HEK293 (cell line): ENCODE measurements at regions not wholly inside any gene's neighbourhood (a gene's known extent, or its start where the extent isn't known, plus 50 kb on each side); places are given as distances from the start of the nearest gene placed in this dataset.

Experiments
- CTCF ChIA-PET: fragments of 350-600 bp; formaldehyde crosslinking; extraction: SDS; loops from one replicate; lab custom pipeline; 2021; ENCODE audit warnings: antibody characterized with exemption; lab: Yijun Ruan, JAX
- POLR2A ChIA-PET: fragments of 300-600 bp; formaldehyde crosslinking; extraction: SDS; loops from one replicate; lab custom pipeline; 2020; ENCODE audit warnings: antibody characterized with exemption, inconsistent platforms; lab: Yijun Ruan, JAX
- H3K27ac ChIP-seq: fragments of 200-500 bp; sonication (Bioruptor generic); 2 replicates; pipeline ENCODE4 v1.5.1; 2014; ENCODE audit warnings: low read depth, low read length, control low read depth, inconsistent platforms; ENCODE audit errors: extremely low read depth
- H3K36me3 ChIP-seq, 2 experiments: fragments of 200-500 bp in 1 of 2; sonication (Bioruptor generic) in 1 of 2; 1 replicate in 1 of 2; 2 replicates in 1 of 2; pipeline ENCODE4 v1.5.1; 2014 to 2017; ENCODE audit warnings: inconsistent platforms in 2 of 2, low read length in 2 of 2; ENCODE audit not compliant: control insufficient read depth in 2 of 2, insufficient read depth in 1 of 2
- H3K4me1 ChIP-seq: fragments of 200-500 bp; sonication (Bioruptor generic); 2 replicates; pipeline ENCODE4 v1.5.1; 2014; ENCODE audit warnings: mild to moderate bottlenecking, low read length, inconsistent platforms; ENCODE audit not compliant: control insufficient read depth, insufficient read depth
- H3K4me3 ChIP-seq: 2 replicates; pipeline ENCODE4 v1.5.1; 2011; ENCODE audit warnings: low read depth, mild to moderate bottlenecking, control low read depth, low read length, moderate library complexity
- H3K9me3 ChIP-seq: fragments of 200-500 bp; sonication (Bioruptor generic); 2 replicates; pipeline ENCODE4 v1.5.1; 2014; ENCODE audit warnings: low read depth, low read length, inconsistent platforms; ENCODE audit not compliant: control insufficient read depth, insufficient read depth
- GLIS2 ChIP-seq: fragments of 450-650 bp; formaldehyde crosslinking; IDR thresholded peaks from 2 replicates; pipeline ENCODE4 v1.5.1; 2016; ENCODE audit warnings: missing biosample characterization, missing genetic modification characterization
- SP7 ChIP-seq: fragments of 450-650 bp; formaldehyde crosslinking; IDR thresholded peaks from 2 replicates; pipeline ENCODE4 v1.5.1; 2016; ENCODE audit warnings: missing biosample characterization, missing genetic modification characterization
- WT1 ChIP-seq: fragments of 450-650 bp; formaldehyde crosslinking; IDR thresholded peaks from 2 replicates; pipeline ENCODE4 v1.5.1; 2016; ENCODE audit warnings: missing biosample characterization, missing genetic modification characterization
- YY1 ChIP-seq: fragments of 450-650 bp; formaldehyde crosslinking; IDR thresholded peaks from 2 replicates; pipeline ENCODE4 v1.5.1; 2018; ENCODE audit warnings: missing biosample characterization, missing genetic modification characterization
- ZBTB48 ChIP-seq: fragments of 450-650 bp; formaldehyde crosslinking; IDR thresholded peaks from 2 replicates; pipeline ENCODE4 v1.5.1; 2016; ENCODE audit warnings: missing biosample characterization, missing genetic modification characterization
- ZIC2 ChIP-seq: fragments of 450-650 bp; formaldehyde crosslinking; IDR thresholded peaks from 2 replicates; pipeline ENCODE4 v1.5.1; 2016; ENCODE audit warnings: missing biosample characterization, missing genetic modification characterization
- ZNF2 ChIP-seq: fragments of 450-650 bp; formaldehyde crosslinking; IDR thresholded peaks from 2 replicates; pipeline ENCODE4 v1.5.1; 2016; ENCODE audit warnings: missing biosample characterization, missing genetic modification characterization
- ZNF341 ChIP-seq: fragments of 450-650 bp; formaldehyde crosslinking; IDR thresholded peaks from 2 replicates; pipeline ENCODE4; 2016; ENCODE audit warnings: low read depth, missing biosample characterization, missing genetic modification characterization
- ZNF530 ChIP-seq: fragments of 450-650 bp; formaldehyde crosslinking; IDR thresholded peaks from 2 replicates; pipeline ENCODE4 v1.5.1; 2016; ENCODE audit warnings: low read depth, missing biosample characterization, missing genetic modification characterization
- ZNF629 ChIP-seq: fragments of 450-650 bp; formaldehyde crosslinking; IDR thresholded peaks from 2 replicates; pipeline ENCODE4 v1.5.1; 2017; ENCODE audit warnings: missing biosample characterization, missing genetic modification characterization
- ZNF777 ChIP-seq: fragments of 450-650 bp; formaldehyde crosslinking; IDR thresholded peaks from 2 replicates; pipeline ENCODE4 v1.5.1; 2017; ENCODE audit warnings: missing biosample characterization, missing genetic modification characterization, borderline replicate concordance
- TF ChIP-seq, protein P1 (sequence below): fragments of 450-650 bp; formaldehyde crosslinking; IDR thresholded peaks from 2 replicates; pipeline ENCODE4 v1.5.1; 2016; ENCODE audit warnings: missing biosample characterization, missing genetic modification characterization
- TF ChIP-seq, protein P2 (sequence below): fragments of 450-650 bp; formaldehyde crosslinking; IDR thresholded peaks from 2 replicates; pipeline ENCODE4 v1.5.1; 2016; ENCODE audit warnings: missing biosample characterization, missing genetic modification characterization
- TF ChIP-seq, protein P3 (sequence below): fragments of 450-650 bp; formaldehyde crosslinking; IDR thresholded peaks from 2 replicates; pipeline ENCODE4 v1.5.1; 2016; ENCODE audit warnings: missing biosample characterization, missing genetic modification characterization, borderline replicate concordance

DNA sequence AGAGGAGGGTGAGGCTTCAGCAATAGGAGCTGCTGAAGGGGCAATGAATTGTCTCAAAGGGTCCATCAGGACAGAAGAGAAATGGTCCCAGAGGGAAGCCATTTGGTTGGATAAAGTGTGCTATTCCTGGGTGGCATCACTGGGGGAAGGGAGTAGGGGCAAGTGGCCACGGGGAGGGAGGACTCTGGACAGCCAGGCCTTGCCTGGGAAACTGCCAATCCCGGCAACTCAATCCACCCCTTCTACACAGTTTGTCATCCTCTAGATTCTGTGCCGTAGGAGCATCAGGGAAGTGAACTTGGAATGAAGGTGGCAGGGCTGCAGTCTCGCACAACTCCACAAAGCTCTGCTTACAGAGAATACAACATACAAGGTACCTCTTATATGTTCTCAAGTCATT, 59.5 kb upstream of the RIPOR2 start (continued):
- TF ChIP-seq YY1 (tag by site-specific recombination): no peak
- no peak for TF ChIP-seq WT1

DNA sequence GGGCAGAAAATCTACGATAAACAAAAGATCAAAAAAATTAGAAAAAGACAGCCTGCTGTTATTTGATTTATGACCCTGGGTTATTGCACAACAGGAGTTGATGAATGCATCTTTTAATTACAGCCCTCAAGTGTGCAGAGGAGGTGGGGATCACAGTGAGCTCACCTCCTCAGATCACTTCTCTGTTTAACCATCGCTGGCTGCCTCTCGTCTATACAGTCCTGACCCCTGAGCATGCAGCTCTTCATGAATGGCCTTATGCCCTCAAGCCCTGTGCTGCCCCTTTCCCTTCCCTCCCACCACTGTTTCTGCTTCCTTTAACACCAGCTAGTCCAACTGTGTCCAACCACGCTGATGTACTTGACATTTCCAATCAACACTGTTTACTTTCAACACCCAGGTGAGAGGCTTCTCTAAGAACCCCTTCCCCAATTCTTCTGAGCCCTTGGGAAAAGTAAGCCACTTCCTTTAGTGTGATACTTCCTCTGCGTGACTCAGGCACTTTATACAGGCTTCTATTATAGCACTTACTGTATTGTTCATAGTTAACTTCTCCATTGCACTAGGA, 60.6 kb upstream of the RIPOR2 start:
- CTCF ChIA-PET: interaction anchor here (0.9 to 7.2 kb wide), 2 partner anchors 62 to 141 kb away, joined by 3 to 172 read pairs; no protein-coding TSS in a partner anchor
- Histone ChIP-seq H3K4me1 (no peaks in the 10 kb centered on the region), H3K36me3 (no peaks in the 10 kb centered on the region), H3K9me3 (no peaks in the 10 kb centered on the region), H3K4me3 (no peak overlapping the region), H3K27ac (no peak overlapping the region)
- peak; percentile 96 for TF ChIP-seq ZNF530
- no peak for TF ChIP-seq ZNF629 (tag by site-specific recombination)
- peak; percentile 63; the same call in 1 of the 2 replicates for TF ChIP-seq SP7
- TF ChIP-seq, all 188 proteins: peak for 2
- POLR2A ChIA-PET: no interaction called here

DNA sequence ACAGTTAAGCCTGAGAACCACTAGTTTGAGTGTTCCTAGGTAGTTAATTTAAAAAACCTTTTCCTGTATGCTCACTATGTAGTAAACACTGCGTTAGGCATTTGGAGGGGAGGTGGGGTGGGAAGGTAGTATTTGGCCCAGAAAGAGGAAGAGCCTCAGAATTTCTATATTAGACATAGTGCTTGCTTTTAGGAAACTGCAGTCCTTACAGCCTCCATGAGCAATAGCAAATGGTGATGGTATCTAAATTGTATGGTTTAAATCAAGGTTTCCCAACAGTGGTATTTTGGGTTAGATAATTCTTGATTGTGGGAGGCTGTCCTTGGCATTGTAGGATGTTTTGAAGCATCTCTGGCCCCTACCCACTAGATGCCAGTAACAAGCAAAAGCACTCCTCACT, 61.5 kb upstream of the RIPOR2 start:
- Histone ChIP-seq H3K4me3 (no peak overlapping the region), H3K27ac (no peak overlapping the region), H3K9me3 (no peaks in the 10 kb centered on the region), H3K4me1 (no peaks in the 10 kb centered on the region), H3K36me3 (no peaks in the 10 kb centered on the region)
- no peak for TF ChIP-seq ZIC2 (tag by site-specific recombination)
- no peak for TF ChIP-seq ZNF2 (tag by site-specific recombination)
- TF ChIP-seq GLIS2 (tag by site-specific recombination): no peak
- TF ChIP-seq, protein P1, sequence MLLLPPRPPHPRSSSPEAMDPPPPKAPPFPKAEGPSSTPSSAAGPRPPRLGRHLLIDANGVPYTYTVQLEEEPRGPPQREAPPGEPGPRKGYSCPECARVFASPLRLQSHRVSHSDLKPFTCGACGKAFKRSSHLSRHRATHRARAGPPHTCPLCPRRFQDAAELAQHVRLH (tag by site-specific recombination): no peak
- TF ChIP-seq, protein P2, sequence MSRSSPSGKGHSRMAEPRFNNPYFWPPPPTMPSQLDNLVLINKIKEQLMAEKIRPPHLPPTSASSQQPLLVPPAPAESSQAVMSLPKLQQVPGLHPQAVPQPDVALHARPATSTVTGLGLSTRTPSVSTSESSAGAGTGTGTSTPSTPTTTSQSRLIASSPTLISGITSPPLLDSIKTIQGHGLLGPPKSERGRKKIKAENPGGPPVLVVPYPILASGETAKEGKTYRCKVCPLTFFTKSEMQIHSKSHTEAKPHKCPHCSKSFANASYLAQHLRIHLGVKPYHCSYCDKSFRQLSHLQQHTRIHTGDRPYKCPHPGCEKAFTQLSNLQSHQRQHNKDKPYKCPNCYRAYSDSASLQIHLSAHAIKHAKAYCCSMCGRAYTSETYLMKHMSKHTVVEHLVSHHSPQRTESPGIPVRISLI (tag by site-specific recombination): no peak
- TF ChIP-seq, protein P3, sequence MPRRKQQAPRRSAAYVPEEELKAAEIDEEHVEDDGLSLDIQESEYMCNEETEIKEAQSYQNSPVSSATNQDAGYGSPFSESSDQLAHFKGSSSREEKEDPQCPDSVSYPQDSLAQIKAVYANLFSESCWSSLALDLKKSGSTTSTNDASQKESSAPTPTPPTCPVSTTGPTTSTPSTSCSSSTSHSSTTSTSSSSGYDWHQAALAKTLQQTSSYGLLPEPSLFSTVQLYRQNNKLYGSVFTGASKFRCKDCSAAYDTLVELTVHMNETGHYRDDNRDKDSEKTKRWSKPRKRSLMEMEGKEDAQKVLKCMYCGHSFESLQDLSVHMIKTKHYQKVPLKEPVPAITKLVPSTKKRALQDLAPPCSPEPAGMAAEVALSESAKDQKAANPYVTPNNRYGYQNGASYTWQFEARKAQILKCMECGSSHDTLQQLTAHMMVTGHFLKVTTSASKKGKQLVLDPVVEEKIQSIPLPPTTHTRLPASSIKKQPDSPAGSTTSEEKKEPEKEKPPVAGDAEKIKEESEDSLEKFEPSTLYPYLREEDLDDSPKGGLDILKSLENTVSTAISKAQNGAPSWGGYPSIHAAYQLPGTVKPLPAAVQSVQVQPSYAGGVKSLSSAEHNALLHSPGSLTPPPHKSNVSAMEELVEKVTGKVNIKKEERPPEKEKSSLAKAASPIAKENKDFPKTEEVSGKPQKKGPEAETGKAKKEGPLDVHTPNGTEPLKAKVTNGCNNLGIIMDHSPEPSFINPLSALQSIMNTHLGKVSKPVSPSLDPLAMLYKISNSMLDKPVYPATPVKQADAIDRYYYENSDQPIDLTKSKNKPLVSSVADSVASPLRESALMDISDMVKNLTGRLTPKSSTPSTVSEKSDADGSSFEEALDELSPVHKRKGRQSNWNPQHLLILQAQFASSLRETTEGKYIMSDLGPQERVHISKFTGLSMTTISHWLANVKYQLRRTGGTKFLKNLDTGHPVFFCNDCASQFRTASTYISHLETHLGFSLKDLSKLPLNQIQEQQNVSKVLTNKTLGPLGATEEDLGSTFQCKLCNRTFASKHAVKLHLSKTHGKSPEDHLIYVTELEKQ: no peak
- no peak for TF ChIP-seq ZBTB48 (tag by site-specific recombination)
- POLR2A ChIA-PET: no interaction called here
- CTCF ChIA-PET: interaction anchor here (0.6 to 1.5 kb wide), 2 partner anchors 16 to 141 kb away, joined by 3 to 6 read pairs; no protein-coding TSS in a partner anchor

DNA sequence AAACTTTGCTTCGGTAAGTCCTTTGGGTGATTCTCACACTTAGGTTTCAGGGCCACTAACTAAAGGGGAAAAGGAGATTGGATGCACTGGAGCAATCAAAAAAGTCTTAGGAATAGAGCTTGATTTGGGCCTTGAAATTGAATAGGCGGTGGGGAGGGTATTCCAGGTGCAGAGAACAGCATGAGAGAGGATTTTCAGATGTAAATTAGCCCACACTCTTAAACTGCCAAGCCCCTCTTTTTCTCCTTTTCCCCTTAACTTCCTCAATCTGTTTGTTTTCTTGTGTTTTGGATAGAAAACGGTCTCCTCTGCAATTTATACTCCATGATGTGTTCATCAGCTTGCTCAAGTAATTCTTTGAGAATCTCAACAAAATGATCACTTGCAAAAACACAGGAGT, 62.1 kb upstream of the RIPOR2 start:
- 0 out of 2 replicates have a peak, but pooled peaks have one; percentile 48 for TF ChIP-seq ZNF341 (tag by site-specific recombination)
- TF ChIP-seq ZNF777 (tag by site-specific recombination): no peak
- TF ChIP-seq, all 188 proteins: peak for 1
- Histone ChIP-seq H3K4me3 (no peak overlapping the region), H3K27ac (no peak overlapping the region), H3K36me3 (no peaks in the 10 kb centered on the region), H3K9me3 (no peaks in the 10 kb centered on the region), H3K4me1 (no peaks in the 10 kb centered on the region)
- POLR2A ChIA-PET: no interaction called here
- CTCF ChIA-PET: interaction anchor here (0.6 to 1.5 kb wide), 3 partner anchors 64 to 142 kb away, joined by 3 to 6 read pairs (median 4); no protein-coding TSS in a partner anchor
